HG03354 (cell line): ENCODE measurements at regions not wholly inside any gene's neighbourhood (a gene's known extent, or its start where the extent isn't known, plus 50 kb on each side); places are given as distances from the start of the nearest gene placed in this dataset.

ENCODE experiments used
- ATAC-seq: cut with Tn5 transposase; IDR thresholded peaks from one replicate; pipeline ENCODE4 v1.9.1; 2021; ENCODE audit warnings: mild to moderate bottlenecking; ENCODE audit not compliant: unreplicated experiment, poor library complexity, severe bottlenecking

DNA sequence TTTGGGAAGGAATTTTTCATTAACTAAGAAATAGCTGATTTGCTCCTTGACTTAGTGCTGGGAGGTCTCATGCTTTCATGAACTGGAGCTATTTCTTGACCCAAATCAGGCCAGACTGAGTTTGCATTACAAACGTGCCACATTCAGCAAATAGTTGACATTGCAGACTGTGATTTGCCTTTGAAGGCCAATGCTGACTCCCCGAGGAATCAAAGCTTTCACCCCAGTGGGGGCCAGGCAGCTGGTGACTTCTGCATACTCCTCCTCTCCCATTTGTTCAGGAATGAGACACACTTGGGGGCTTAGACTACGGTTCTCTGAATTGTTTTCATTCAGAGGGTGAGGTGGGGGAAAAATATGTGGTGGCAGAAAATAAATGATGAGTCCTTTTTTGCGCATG, 111.0 kb upstream of the JAZF1 start:
- no peak for ATAC-seq

DNA sequence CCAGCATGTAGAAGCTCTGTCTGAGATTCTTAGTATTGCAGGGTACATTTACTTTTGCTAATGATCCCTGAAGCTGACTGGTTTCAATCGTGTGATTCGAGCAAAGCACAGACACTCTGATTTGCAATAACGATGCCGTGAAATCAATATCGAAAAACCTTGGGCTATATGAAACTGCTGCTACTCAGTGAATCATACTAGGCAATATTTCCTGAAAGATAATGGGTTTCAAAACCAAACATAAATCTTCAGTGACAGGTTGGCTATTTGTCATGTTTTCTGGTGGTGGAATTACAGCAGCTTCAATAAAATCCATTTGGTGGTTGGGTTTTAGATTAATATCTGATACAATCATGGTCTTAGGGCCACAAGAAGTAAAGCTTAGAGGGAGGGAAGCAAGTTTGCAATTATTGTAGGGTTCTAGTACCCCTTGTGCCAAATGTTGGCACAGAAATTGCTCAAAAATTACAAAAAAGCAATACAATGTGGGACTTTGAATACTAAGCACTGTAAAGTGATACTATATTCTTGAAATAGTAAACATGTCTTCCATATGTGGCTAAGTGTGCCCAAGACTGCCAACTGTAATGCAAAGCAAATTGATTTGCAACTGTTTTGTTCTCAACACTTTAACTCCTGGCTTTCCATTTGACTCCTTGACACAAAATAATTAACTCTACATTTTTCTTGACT, 112.4 kb upstream of the JAZF1 start:
- no peak for ATAC-seq

DNA sequence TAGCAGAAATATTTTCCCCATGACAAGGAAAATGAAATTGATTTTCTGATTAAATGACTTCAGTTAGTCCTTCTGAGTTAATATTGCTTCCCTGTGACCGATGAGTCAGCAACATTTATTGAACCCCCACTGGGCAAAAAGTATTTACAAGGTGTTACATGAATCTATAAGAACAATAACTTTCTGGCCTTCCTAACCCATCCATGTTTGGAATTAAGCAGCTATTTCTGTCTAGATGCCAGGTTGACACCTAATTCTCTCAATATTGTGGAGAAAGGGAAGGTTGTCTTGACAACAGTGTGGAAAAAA, 112.9 kb upstream of the JAZF1 start:
- no peak for ATAC-seq

DNA sequence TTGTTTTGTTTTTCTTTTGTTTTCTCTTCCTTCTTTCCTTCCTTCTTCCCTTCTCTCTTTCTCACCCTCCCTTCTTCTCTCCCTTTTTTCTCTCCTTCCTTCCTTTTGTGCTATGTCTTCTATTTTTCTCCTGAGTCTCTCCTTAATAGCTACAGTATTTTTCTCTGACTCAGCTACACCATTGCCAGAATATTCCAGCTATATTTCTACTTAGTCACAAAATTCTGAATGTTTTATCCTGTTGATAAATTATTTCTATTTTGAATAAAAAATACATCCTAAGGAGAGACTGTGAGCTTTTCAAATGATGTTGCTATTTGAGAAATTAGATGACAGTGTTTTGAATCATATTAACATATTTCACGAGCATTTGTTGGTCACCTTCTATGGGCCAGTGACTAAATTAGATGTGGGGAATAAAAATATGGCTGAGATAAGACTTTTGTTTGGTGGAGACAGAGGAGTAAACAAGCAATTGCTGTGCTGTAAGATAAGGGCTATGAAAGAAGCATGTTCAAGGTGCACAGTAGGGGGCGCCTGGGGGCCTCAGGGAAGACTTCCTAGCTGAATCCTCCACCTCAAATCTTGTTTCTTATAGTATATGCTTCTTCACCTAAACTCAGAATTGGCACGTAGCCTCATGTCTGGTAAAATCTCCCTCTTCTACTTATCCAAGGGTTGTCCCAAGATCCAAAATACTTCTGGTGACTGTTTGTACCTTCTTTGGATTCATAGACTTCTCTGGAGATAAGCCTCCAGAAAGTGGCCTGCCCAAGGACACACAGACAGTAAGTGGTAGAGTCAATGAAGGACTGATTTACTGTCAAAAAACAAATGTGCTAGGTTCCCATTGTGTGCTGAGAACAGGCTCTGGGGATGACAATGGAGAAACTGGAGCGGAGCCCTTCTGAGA, 115.5 kb upstream of the CREB5 start:
- ATAC-seq, result no peak

DNA sequence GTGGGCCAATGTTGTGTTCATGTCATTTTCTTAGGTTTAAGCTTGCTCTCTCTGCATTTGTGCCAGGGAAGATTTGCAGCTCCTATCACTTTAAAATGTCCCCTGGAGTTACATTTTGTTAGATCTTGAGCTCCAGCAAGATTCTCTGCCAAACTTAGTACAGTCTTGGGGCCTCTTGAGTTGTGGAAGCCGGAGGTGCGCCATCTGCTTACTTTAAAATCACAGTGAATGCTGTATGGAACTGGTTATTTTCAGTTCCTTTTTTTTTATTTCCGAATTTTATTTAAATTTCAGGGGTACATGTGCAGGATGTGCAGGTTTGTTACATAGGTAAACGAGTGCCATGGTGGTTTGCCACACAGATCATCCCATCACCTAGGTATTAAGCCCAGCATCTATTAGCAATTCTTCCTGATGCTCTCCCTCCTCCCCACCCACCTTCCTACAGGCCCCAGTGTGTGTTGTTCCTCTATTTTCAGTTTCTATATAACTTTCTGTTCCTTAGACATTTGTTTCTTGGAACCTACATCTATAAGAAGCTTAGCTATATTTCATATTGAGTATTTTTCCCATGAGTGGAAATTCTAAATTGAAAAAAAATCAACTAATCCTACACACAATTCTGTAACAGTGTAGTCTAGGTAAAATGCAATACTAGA, 114.4 kb upstream of the CREB5 start:
- no peak for ATAC-seq

DNA sequence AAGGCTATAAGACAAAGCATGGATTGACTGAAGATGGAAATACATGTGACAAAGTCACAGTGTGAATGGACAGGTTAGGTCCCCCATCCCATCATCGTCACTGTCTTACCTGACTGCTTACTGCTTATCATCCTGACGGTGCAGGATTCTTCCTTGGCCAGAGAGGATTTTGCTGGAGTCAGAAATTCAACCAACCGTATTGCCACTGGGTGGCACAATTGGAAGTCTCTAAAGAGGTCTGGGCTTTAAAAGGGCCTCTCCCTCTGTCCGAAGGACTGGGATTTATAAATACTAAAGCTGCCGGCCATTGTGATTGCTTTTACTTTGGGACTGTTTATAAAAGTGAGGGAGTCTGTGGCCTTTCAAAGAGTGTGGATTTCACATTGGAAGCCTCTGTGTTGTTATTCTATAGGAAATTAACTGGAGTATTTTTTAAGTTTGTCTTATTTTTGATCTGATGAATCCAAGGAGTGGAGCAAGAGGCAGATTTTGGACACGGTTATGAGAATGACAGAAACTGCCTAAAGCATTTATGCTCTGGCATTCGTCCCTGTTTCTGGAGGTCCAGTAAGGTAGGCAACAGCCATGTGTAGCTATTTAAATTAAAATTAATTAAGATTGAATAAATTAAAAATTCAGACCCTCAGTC, 113.3 kb upstream of the CREB5 start:
- no peak for ATAC-seq

DNA sequence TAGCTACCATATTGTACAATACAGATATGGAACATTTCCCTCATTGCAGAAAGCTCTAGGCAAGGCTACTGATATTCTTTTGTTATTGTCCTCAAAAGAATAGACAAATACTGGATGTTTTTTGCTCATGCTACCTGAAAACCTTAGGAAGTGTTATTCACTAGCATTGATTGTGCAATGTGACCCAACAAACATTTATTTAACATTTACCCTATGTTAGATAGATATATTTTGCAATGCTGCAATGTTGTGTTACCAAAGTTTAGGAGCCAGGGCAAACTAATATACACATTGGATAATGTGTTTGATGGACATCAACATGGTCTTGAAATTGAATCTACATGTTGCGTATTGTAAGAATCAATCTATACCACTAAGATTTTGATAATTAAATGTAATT, 112.8 kb upstream of the CREB5 start:
- ATAC-seq, result no peak

DNA sequence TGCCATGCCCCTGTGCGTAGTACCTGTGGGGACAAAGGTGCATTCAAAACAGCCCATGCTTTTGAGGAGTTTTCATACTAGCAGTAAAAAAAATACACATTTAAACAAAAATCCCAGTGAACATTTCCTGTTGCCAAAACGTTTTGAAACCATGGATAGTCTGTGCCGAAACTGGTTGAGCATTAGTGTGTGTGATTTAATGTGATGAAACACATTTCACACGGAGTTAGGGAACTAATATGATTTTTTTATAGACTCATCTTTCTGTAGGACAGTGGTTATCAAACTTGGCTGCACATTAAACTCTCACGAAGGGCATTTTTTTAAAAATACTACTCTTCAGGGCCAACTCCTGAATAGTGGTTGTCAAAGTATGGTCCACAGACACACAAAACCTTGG, 111.8 kb upstream of the CREB5 start:
- ATAC-seq, result no peak

DNA sequence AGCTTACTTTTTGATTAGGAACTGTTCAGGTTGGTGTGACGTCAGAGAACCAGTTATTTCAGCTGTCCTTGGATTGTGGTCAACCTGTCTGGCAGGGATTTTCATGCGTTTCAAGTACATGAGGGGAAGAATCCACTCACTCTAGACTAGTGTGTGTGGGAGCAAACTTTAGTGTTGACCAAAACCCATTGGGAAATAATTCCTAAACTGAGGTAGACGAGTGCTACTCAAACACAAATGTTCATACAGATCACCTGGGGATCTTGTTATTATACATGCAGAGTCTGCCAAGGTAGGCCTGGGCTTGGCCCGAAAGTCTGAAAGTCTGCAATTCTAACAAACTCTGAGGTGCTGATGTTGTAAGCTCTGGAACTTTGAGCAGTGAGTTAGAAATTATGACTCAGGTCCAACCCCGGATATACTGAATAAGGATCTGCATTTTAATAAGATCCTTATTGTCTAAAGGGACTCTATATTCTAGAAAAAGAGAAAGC, 111.1 kb upstream of the CREB5 start:
- no peak for ATAC-seq

DNA sequence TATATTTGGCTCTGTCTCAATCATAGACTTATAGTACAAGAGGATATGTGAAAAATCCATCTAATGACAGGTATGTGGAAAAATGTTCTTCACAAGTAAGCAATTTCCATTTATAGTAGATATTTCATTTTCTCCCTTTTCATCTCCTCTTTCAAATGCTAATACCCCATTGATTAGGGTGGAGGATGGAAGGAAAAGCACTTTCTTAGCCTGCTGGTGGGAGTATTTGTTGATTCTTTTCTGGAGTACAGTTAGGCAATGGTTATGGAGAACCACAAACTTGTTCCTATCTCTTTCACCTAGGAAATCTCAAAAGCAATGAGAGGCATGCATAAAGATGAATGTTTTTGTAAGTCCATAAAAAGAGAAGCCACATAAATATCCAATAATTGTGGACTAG, 108.0 kb upstream of the CREB5 start:
- ATAC-seq, result no peak

DNA sequence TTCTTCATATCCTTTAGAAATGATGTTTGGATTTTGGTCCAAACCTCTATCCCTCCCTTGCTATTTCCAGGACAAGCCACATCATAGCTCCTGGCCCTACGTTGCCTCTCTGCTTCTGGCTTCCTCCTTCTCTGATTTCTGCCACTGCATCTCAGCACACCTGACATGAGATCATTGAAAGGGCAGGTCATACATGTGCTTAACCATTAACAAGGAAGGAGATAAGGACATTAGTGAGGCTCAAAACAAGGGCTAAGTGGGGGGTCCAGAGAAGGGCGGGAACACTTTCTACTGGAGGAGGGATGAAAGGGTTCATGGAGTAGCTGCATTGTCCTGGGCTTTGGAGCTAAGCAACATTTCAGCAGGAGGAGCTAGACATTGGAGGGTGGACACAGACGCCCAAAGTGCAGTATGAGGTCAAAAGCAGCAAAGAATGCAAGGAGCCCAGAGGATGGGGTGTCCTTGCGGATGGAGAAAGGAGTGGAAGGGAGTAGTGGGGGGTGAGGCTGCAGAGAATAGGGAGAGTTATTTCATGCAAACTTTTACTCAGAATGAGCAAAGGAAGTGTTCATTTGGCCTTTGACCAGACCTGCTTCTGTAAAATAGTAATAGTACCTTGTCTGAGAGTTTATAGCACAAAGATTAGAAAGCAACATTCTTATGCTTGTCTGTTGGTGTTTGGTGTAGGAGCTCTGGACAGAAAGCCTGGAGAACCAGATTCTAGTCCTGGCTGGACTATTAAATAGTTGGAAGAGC, 102.4 kb upstream of the CREB5 start:
- no peak for ATAC-seq

DNA sequence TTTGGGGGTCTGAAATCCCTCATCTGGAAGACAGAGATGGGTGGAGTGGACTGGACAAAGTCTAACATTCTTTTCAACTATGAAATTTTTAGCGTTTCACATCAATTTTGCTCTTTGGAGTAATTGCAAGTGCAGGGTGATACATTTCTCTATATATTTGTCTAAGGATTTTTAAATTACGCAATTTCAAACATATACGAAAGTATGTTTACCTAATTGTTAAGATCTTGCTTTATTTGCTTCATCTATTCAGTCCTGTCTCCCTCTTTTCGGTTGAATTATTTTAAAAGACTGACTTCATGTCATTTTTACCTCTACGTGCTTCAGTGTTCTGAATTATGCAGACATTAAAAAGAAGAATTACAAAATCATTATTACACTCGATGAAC, 101.9 kb upstream of the CREB5 start:
- no peak for ATAC-seq

DNA sequence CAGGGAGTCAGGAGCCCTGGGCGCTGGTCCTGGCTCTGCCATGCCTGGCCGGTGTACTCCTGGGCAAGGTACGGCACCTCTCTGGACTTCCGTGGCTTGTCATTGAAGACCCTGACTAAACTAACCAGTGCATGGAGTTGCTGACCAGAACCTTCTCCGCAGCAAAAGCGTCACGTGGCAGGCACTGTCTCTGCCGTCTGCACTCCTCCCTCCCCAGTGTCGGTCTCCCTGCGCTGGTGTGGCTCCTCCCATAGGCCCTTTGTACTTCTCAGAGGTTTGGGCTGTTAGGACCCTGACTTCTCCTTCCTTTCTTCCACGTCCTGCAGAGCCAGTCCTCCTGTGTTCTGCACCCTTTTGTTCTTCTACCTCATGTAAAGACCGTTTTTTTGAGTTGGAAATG, 100.6 kb upstream of the CREB5 start:
- ATAC-seq, result no peak

DNA sequence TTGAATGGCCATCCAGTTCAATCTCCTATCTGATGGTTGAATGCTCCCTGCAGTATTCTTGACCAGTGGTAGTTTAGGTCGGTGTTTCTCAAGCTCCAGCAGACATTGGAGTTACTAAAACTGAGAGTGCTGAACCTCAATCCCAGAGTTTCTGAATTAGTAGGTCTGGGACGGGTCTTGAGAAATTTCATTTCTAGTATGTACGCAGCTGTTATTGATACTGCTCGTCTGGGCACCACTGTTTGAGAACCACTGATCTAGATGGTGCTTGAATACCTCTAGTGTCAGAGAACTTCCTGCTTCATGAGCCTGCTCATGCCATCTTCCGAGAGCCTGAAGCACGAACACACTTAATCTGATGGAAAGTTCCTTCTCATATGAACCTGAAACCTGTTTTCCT, 99.4 kb upstream of the CREB5 start:
- no peak for ATAC-seq

DNA sequence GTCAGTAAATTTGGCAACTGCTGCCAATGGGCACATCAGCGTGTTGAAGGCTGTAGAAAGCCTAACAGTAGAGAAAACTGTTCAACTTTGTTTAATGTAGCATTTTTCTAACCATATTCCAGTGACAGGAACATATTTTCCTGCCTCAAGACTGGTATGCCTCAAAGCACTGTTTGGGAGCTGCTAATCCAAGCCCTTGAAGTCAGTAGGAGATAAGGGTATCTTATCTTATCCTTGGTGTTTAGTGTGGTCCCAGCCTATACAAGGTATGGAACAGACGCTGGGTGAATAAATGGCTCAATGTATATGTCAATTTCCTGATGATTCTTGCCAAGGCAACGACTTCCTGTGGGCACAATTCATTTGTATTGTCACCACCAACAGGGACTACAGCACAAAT, 97.5 kb upstream of the CREB5 start:
- ATAC-seq, result no peak

DNA sequence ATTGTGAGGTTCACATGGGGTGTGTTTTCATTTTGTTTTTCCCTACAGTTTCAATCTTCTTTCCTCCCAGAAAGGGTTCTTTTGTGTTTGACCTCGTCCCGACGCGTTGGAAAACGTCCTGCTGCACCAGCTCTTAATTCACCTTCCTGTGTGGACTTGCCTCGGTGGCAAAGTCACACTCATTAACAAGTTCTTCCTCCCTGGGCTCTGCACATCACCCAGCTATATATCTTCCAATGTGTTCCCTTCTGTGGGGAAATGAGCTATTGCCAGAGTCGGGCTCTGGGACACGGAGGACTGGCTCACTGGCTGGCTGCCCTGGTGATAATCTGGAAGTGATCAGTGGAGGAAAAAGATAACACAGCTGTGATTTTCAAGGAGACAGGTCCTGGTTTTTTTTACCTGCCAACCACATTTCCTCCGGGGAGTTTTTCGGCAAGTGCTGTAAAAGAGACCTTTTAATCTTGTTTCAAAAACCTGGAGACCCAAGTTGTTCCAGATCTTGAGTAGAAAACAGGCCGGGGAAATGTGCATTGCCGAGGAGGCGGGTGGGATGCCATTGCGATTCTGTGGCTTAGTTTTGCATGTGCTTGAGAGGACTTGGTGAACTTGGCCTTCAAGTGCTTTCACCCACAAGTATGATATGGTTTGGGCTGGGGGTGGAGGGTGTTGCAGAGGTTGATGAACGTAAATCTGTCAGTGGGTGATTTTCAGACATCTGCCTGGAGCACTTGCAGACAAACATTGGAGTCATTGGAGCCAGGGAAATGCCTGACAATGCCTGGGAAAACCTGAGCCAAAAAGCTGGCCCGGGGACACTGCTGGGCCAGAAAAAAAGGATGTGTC, 96.5 kb upstream of the CREB5 start:
- no peak for ATAC-seq

DNA sequence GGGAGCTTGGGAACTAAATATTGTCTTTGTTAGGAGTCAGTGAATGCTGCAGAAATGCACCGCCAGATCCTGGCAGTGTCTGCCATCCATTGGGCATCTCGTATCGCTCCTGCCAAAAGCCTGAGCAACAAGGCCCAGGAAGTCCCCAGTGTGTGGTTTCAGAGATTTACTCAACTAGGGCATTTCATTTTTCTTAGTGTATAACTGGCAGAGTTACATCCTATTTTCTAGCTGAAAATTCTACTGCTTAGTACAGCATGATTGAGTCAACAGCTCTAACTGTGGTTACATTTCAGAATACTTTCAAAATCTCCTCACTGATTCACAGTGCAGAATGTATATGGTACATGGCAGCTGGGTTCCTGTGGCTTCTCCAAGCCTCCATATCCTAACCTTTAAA, 95.8 kb upstream of the CREB5 start:
- ATAC-seq, result no peak

DNA sequence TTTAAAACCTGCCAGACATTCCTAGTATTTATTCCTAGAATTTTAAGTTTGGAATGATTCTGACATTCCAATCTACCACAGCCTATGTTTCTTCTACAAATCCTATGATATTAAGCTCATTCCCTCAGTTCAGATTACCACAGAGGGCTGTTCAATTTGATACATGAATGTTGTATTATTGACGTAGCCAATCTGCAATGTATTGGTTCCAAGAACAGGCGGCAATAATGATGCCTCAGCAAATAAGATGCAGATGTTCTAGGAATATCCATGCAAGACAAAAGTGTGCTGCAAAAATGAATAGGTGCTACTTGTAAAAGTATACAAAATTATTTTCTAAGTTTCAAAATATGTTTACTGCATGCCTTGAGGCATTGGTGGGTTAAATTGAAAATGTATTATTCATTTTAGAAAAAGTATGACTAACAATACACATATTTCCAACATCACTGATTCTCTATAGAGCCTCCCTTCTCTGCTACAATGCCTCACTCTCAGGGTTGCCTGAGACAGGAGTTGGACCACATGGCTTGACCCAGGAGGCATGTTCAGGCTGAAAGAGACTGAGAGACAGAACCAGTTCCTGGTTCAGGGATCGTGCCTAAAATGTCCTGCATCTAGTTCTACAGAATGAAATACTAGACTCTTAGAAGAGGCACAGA, 94.1 kb upstream of the CREB5 start:
- no peak for ATAC-seq
